ENCODE measurements at regions not wholly inside any gene's neighbourhood (a gene's known extent, or its start where the extent isn't known, plus 50 kb on each side); places are given as distances from the start of the nearest gene placed in this dataset.

GRCh38 chr12:46471404-46471803 is 98.8 kb upstream of the SLC38A2 start:
- H3K27me3 ChIP-seq (replicated peaks in 1 of 2; ENCODE audit: control insufficient read depth in 2 of 2, extremely low read depth in 1 of 2, insufficient read depth in 2 of 2, low read length in 1 of 2) = no peaks in the 10 kb centered on the region
- WGBS (ENCODE audit: insufficient coverage) = no CpG with 5 or more reads among the region's 2 CpGs
- no peaks in the 10 kb centered on the region for H3K9me3 ChIP-seq
- no peaks in the 10 kb centered on the region for H3K27me3 Mint-ChIP-seq
- peaks cover 21 to 24% (median 24%) of the 10 kb centered on the region in 3 donors for H3K4me1 Mint-ChIP-seq
- no peak overlapping the region for H3K4me3 Mint-ChIP-seq
- H3K4me1 ChIP-seq (ENCODE audit: control insufficient read depth in 1 of 2, extremely low read depth in 1 of 2, insufficient read depth in 2 of 2, low read length in 2 of 2) = peaks cover 5% of the 10 kb centered on the region in 2 experiments
- H3K27ac Mint-ChIP-seq = no peak overlapping the region
- no peaks in the 10 kb centered on the region for H3K36me3 Mint-ChIP-seq
- no peak overlapping the region for H3K4me3 ChIP-seq (ENCODE audit: control insufficient read depth in 1 of 2, extremely low read depth in 1 of 2, low read length in 1 of 2)
- ChIA-PET POLR2A (interaction anchor here in 1 of 2 donors (0.9 kb wide), 1 partner anchor 10 kb away, joined by 4 read pairs; no protein-coding TSS in a partner anchor), CTCF (no interaction called here)
- DNase-seq (no peak), ATAC-seq (replicated peaks in 1 of 4) (no peak)
- no peaks in the 10 kb centered on the region for H3K9me3 Mint-ChIP-seq
- H3K27ac ChIP-seq (ENCODE audit: low read length) = no peak overlapping the region
- H3K36me3 ChIP-seq (ENCODE audit: control insufficient read depth in 2 of 2, extremely low read depth in 1 of 2, insufficient read depth in 1 of 2, low read length in 1 of 2) = no peaks in the 10 kb centered on the region

GRCh38 chr12:46470975-46471374 is 98.4 kb upstream of the SLC38A2 start:
- Histone ChIP-seq H3K27me3 (replicated peaks in 1 of 2; ENCODE audit: control insufficient read depth in 2 of 2, extremely low read depth in 1 of 2, insufficient read depth in 2 of 2, low read length in 1 of 2) (no peaks in the 10 kb centered on the region), H3K36me3 (ENCODE audit: control insufficient read depth in 2 of 2, extremely low read depth in 1 of 2, insufficient read depth in 1 of 2, low read length in 1 of 2) (no peaks in the 10 kb centered on the region), H3K4me3 (ENCODE audit: control insufficient read depth in 1 of 2, extremely low read depth in 1 of 2, low read length in 1 of 2) (no peak overlapping the region), H3K27ac (ENCODE audit: low read length) (no peak overlapping the region), H3K4me1 (ENCODE audit: control insufficient read depth in 1 of 2, extremely low read depth in 1 of 2, insufficient read depth in 2 of 2, low read length in 2 of 2) (peaks cover 5% of the 10 kb centered on the region in 2 experiments), H3K9me3 (no peaks in the 10 kb centered on the region)
- no peaks in the 10 kb centered on the region for H3K36me3 Mint-ChIP-seq
- POLR2A ChIA-PET = interaction anchor here (0.6 to 0.9 kb wide), 2 partner anchors 10 to 96 kb away, joined by 4 to 16 read pairs; no protein-coding TSS in a partner anchor
- CTCF ChIA-PET = interaction anchor here in 1 of 2 donors (1.0 to 1.1 kb wide), 2 partner anchors 11 to 114 kb away, joined by 3 to 4 read pairs; no protein-coding TSS in a partner anchor
- no peaks in the 10 kb centered on the region for H3K27me3 Mint-ChIP-seq
- H3K4me3 Mint-ChIP-seq = no peak overlapping the region
- H3K9me3 Mint-ChIP-seq = no peaks in the 10 kb centered on the region
- WGBS (ENCODE audit: insufficient coverage) = 67% methylated on average over 1 of the region's 1 CpG
- no peak for ATAC-seq (replicated peaks in 1 of 4)
- no peak overlapping the region for H3K27ac Mint-ChIP-seq
- no peak for DNase-seq
- H3K4me1 Mint-ChIP-seq = peaks cover 21 to 24% (median 22%) of the 10 kb centered on the region in 3 donors

DNA sequence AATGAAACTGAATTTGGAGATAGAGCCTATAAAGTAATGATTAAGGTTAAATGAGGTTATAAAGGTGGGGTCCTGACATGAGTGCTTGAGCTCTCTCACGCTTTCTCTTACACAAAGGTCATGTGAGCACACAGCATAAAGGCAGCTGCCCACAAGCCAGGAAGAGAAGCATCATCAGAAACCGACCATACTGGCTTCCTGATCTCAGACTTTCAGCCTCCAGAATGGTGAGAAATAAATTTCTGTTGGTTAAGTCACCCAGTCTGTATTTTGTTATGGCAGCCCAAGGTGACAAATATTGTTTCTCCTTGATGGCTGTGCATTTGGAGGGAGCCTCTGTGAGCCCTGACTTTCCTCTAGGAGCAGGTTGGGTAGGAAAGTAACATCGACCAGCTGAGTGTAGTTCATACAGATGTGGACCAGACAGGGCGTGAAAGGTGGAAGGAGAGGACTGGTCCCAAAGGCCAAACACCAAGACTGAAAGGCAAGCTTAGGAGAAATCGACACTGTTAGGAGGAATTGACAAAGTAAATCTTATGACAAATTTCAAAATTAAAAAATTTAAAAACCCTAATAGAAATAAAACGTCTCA is 97.6 kb upstream of the SLC38A2 start:
- Histone ChIP-seq H3K4me1 (ENCODE audit: control insufficient read depth in 1 of 2, extremely low read depth in 1 of 2, insufficient read depth in 2 of 2, low read length in 2 of 2) (peaks cover 5% of the 10 kb centered on the region in 2 experiments), H3K4me3 (ENCODE audit: control insufficient read depth in 1 of 2, extremely low read depth in 1 of 2, low read length in 1 of 2) (no peak overlapping the region), H3K27ac (ENCODE audit: low read length) (no peak overlapping the region), H3K27me3 (replicated peaks in 1 of 2; ENCODE audit: control insufficient read depth in 2 of 2, extremely low read depth in 1 of 2, insufficient read depth in 2 of 2, low read length in 1 of 2) (no peaks in the 10 kb centered on the region), H3K36me3 (ENCODE audit: control insufficient read depth in 2 of 2, extremely low read depth in 1 of 2, insufficient read depth in 1 of 2, low read length in 1 of 2) (no peaks in the 10 kb centered on the region), H3K9me3 (no peaks in the 10 kb centered on the region)
- ATAC-seq (replicated peaks in 1 of 4) = peak; percentile 55 to 92 (median 71)
- H3K36me3 Mint-ChIP-seq = no peaks in the 10 kb centered on the region
- H3K9me3 Mint-ChIP-seq = peaks cover 0 to 4% (median 0%) of the 10 kb centered on the region in 3 donors
- 93% methylated on average over 2 of the region's 6 CpGs for WGBS (ENCODE audit: insufficient coverage)
- H3K4me1 Mint-ChIP-seq = peaks cover 21 to 24% (median 22%) of the 10 kb centered on the region in 3 donors
- H3K4me3 Mint-ChIP-seq = peak overlapping the region in 2 of 3 donors; percentile 10 to 63
- CTCF ChIA-PET = interaction anchor here in 1 of 2 donors (0.7 to 1.1 kb wide), 3 partner anchors 10 to 115 kb away, joined by 3 to 4 read pairs (median 3); no protein-coding TSS in a partner anchor
- peak overlapping the region; percentile 74 to 79 for H3K27ac Mint-ChIP-seq
- peak in 5 of 35 experiments; percentile 4 to 46 (median 12) for DNase-seq
- POLR2A ChIA-PET = interaction anchor here in 1 of 2 donors (0.6 kb wide), 1 partner anchor 15 kb away, joined by 4 read pairs; no protein-coding TSS in a partner anchor
- H3K27me3 Mint-ChIP-seq = no peaks in the 10 kb centered on the region

- CTCF ChIA-PET = interaction anchor here in 1 of 2 donors (0.8 kb wide), 1 partner anchor 1273 kb away, joined by 3 read pairs; no protein-coding TSS in a partner anchor
- no peak overlapping the region for H3K4me3 Mint-ChIP-seq
- Histone ChIP-seq H3K4me3 (ENCODE audit: control insufficient read depth in 1 of 2, extremely low read depth in 1 of 2, low read length in 1 of 2) (no peak overlapping the region), H3K4me1 (ENCODE audit: control insufficient read depth in 1 of 2, extremely low read depth in 1 of 2, insufficient read depth in 2 of 2, low read length in 2 of 2) (peaks cover 5% of the 10 kb centered on the region in 2 experiments), H3K9me3 (no peaks in the 10 kb centered on the region), H3K36me3 (ENCODE audit: control insufficient read depth in 2 of 2, extremely low read depth in 1 of 2, insufficient read depth in 1 of 2, low read length in 1 of 2) (no peaks in the 10 kb centered on the region), H3K27ac (ENCODE audit: low read length) (no peak overlapping the region), H3K27me3 (replicated peaks in 1 of 2; ENCODE audit: control insufficient read depth in 2 of 2, extremely low read depth in 1 of 2, insufficient read depth in 2 of 2, low read length in 1 of 2) (no peaks in the 10 kb centered on the region)
- WGBS (ENCODE audit: insufficient coverage) = no CpG with 5 or more reads among the region's 4 CpGs
- no peak for ATAC-seq (replicated peaks in 1 of 4)
- H3K4me1 Mint-ChIP-seq = peaks cover 20 to 24% (median 21%) of the 10 kb centered on the region in 3 donors
- H3K27ac Mint-ChIP-seq = no peak overlapping the region
- H3K36me3 Mint-ChIP-seq = no peaks in the 10 kb centered on the region
- no peaks in the 10 kb centered on the region for H3K27me3 Mint-ChIP-seq
- no peak for DNase-seq
- POLR2A ChIA-PET = interaction anchor here in 1 of 2 donors (0.6 kb wide), 1 partner anchor 80 kb away, joined by 3 read pairs; no protein-coding TSS in a partner anchor
- H3K9me3 Mint-ChIP-seq = peaks cover 0 to 10% (median 0%) of the 10 kb centered on the region in 3 donors
Observed at GRCh38 chr12:46468813-46469212, 96.2 kb upstream of the SLC38A2 start.

DNA sequence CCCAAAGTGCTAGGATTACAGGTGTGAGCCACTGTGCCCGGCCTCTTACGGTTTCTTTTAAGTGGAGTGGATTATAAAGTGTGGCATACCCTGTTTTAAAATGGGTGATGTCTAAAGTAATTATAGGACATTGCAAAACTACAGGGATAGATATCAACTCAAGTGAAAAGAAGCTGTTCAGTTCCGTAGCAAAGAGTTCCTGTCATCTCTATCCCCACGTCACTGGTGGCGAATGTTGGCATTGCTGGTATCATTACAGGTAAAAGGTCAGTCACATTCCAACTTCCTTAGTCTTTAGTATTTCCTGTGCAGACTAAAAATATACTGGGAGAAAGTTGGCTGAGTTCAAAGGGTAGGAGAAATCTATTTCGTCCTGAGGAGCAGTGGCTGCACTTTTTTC is 95.6 kb upstream of the SLC38A2 start:
- DNase-seq (no peak), ATAC-seq (replicated peaks in 1 of 4) (no peak)
- Histone ChIP-seq H3K27ac (ENCODE audit: low read length) (no peak overlapping the region), H3K27me3 (replicated peaks in 1 of 2; ENCODE audit: control insufficient read depth in 2 of 2, extremely low read depth in 1 of 2, insufficient read depth in 2 of 2, low read length in 1 of 2) (no peaks in the 10 kb centered on the region), H3K4me1 (ENCODE audit: control insufficient read depth in 1 of 2, extremely low read depth in 1 of 2, insufficient read depth in 2 of 2, low read length in 2 of 2) (peaks cover 5% of the 10 kb centered on the region in 2 experiments), H3K9me3 (no peaks in the 10 kb centered on the region), H3K36me3 (ENCODE audit: control insufficient read depth in 2 of 2, extremely low read depth in 1 of 2, insufficient read depth in 1 of 2, low read length in 1 of 2) (no peaks in the 10 kb centered on the region), H3K4me3 (ENCODE audit: control insufficient read depth in 1 of 2, extremely low read depth in 1 of 2, low read length in 1 of 2) (no peak overlapping the region)
- H3K27me3 Mint-ChIP-seq = no peaks in the 10 kb centered on the region
- peaks cover 15 to 19% (median 17%) of the 10 kb centered on the region in 3 donors for H3K4me1 Mint-ChIP-seq
- peaks cover 0 to 10% (median 0%) of the 10 kb centered on the region in 3 donors for H3K9me3 Mint-ChIP-seq
- ChIA-PET CTCF (no interaction called here), POLR2A (interaction anchor here in 1 of 2 donors (0.6 kb wide), 1 partner anchor 80 kb away, joined by 3 read pairs; no protein-coding TSS in a partner anchor)
- no peak overlapping the region for H3K27ac Mint-ChIP-seq
- H3K4me3 Mint-ChIP-seq = no peak overlapping the region
- 100% methylated on average over 2 of the region's 6 CpGs for WGBS (ENCODE audit: insufficient coverage)
- H3K36me3 Mint-ChIP-seq = no peaks in the 10 kb centered on the region

GRCh38 chr12:46465307-46465706 is 92.7 kb upstream of the SLC38A2 start:
- Mint-ChIP-seq H3K27ac (no peak overlapping the region), H3K9me3 (peaks cover 0 to 10% (median 0%) of the 10 kb centered on the region in 3 donors), H3K4me1 (peaks cover 22 to 27% (median 24%) of the 10 kb centered on the region in 3 donors), H3K36me3 (no peaks in the 10 kb centered on the region), H3K4me3 (no peak overlapping the region), H3K27me3 (no peaks in the 10 kb centered on the region)
- ATAC-seq (replicated peaks in 1 of 4) (no peak), DNase-seq (no peak)
- ChIA-PET POLR2A (no interaction called here), CTCF (no interaction called here)
- H3K4me1 ChIP-seq (ENCODE audit: control insufficient read depth in 1 of 2, extremely low read depth in 1 of 2, insufficient read depth in 2 of 2, low read length in 2 of 2) = peaks cover 9 to 18% of the 10 kb centered on the region in 2 experiments
- H3K36me3 ChIP-seq (ENCODE audit: control insufficient read depth in 2 of 2, extremely low read depth in 1 of 2, insufficient read depth in 1 of 2, low read length in 1 of 2) = no peaks in the 10 kb centered on the region
- H3K27ac ChIP-seq (ENCODE audit: low read length) = no peak overlapping the region
- no peaks in the 10 kb centered on the region for H3K9me3 ChIP-seq
- no peaks in the 10 kb centered on the region for H3K27me3 ChIP-seq (replicated peaks in 1 of 2; ENCODE audit: control insufficient read depth in 2 of 2, extremely low read depth in 1 of 2, insufficient read depth in 2 of 2, low read length in 1 of 2)
- no peak overlapping the region for H3K4me3 ChIP-seq (ENCODE audit: control insufficient read depth in 1 of 2, extremely low read depth in 1 of 2, low read length in 1 of 2)
